ENCODE measurements at regions not wholly inside any gene's neighbourhood (a gene's known extent, or its start where the extent isn't known, plus 50 kb on each side); places are given as distances from the start of the nearest gene placed in this dataset.

GRCh38 chr5:159385536-159385935, 55.2 kb upstream of the IL12B start:
- DNase-seq = no peak

GRCh38 chr5:159386028-159386711, 55.9 kb upstream of the IL12B start:
- DNase-seq = no peak

DNA sequence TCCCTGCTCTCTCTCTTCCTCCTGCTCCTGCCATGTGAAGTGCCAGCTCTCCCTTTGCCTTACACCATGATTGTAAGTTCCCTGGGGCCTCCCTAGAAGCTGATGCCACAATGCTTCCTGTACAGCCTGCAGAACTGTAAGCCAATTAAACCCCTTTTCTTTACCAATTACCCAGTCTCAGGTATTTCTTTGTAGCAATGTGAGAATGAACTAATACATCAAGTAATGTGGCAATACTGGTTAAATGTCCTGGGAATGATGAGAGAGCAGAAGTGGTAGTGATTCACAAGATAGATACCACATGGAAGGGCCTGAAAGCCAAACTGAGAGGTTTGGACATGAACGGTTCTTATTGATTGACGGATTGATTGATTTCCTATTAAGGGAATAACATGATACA, 62.6 kb upstream of the IL12B start:
- DNase-seq = no peak

DNA sequence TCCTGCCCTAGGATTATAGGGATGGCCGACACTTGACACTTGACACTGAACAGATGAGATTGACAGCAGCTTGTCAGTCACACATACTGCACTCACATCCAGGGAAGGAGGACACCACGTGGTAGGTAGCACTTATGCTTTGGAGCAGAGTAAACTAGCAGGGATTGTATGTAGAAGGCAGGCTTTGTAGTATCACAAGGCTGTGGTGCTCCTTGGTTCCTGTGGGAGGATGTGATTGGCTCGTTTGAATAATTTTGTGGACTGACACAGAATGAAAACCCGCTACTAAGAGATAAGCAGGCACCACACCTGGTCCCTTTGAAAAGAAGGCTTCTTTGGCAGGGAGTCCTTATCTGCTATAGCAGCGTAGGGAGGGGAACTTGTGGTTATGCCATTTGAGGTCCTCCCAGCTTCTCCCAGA, 63.6 kb upstream of the IL12B start:
- DNase-seq = no peak

DNA sequence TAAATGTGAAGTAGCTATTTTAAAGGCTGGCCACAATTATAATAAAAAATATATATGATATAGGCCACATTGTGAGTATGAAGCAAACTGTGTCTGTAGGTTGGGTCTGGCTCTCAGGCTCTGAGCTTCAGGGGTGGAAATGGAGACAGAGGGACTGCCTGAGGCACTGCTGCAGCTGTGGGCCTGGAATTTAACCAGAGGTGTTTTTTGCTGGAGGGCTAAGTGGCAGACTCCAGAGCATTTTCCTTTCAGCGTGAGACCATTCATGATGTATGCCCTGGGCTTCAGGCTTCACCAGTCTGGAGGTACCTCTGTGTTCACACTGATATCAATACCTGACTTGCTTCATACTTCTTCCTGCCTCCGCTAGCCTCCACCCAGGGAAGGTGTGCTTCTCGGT, 64.9 kb upstream of the IL12B start:
- no peak for DNase-seq

- DNase-seq = no peak
These were observed 68.6 kb upstream of the IL12B start for GRCh38 chr5:159398936-159399335.

GRCh38 chr5:159400476-159400875, 70.2 kb upstream of the IL12B start:
- no peak for DNase-seq

DNA sequence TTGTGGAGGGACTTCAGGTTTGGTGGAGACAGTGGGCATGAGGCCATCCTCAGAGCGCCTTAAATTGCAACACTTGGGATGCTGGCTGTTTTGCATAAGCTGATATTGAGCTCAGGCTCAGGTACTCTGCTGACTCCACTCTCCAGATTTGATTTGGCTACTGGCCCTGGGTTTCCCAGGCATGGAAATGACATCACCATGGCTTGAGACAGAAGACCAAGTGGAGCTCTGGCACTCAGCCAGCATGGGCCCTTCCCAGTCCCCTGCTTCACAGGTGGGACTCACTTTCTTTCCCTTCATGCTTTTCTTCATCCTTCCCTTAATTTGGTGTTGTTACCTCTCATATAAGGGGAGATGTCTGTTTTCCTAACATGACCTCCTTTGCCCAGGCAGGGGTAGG, 72.0 kb upstream of the IL12B start:
- no peak for DNase-seq

DNA sequence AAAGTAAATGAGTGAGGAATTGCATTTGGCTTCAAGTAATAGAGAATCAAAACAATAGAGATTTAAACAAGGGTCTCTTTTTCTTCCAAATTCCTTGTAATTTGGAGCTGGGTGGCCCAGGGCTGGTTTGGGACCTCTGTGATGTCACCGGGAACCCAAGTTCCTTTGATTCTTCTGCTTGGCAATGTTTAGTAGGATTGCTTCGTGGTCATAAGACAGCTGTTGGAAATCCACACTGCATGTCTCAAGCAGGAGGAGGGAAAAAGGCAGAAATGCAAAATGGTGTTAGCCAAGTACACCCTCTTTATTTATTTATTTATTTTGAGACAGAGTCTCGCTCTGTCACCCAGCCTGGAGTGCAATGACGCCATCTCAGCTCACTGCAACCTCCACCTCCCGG, 72.6 kb upstream of the IL12B start:
- no peak for DNase-seq

GRCh38 chr5:159403906-159404681, 73.8 kb upstream of the IL12B start:
- no peak for DNase-seq

GRCh38 chr5:159405611-159406031, 75.3 kb upstream of the IL12B start:
- DNase-seq = no peak

GRCh38 chr5:159406571-159406970, 76.3 kb upstream of the IL12B start:
- DNase-seq = no peak

DNA sequence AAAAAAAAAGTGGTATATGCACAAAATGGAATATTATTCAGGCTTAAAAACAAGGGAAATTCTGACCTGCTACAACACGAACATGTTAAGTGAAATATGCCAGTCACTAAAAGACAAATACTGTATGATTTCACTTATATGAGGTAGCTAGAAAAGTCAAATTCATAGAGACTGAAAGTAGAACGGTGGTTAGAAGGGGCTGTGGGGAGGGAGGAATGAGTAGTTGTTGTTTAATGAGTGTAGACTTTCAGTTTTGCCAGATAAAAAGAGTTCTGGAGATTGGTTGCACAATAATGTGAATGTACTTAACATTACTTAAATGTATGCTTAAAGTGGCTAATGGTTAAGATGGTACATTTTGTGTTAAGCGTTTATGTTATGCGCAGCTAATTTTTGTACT, 79.5 kb upstream of the IL12B start:
- DNase-seq = no peak

DNA sequence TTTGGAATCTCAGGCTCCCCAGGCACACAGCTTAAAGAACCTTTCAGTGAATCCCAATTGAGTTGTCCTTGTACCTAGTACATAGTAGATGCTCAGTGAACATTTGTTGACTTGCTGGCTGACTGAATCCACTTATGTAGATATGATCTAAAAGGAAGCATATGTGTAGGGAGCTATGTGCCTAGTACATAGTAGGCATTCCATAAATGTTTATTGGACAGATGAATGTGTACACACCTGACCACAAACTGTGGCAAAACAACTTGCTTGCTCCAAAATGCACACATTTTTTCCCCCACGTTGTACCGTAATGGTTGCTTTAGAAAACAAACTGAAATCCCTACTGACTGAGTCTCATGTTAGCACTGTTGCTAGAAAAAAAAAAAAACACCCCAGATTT, 80.2 kb upstream of the IL12B start:
- no peak for DNase-seq

DNA sequence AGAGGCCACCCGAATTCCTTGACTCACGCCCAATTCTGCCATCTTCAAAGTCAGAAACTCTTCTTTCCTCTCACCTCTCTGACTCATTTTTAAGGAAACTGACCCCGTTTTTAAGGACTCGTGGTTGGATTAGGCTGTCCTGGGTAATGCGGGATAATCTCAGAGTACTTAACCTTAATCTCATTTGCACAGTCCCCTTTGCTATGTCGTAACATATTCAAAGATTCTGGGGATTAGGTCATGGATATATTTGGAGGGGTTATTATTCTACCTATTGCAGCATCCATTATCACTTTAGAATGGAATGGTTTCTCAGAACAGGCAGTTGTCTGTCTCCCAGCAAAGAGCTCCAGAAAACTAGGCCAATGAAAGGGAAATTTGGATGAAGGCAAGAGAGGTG, 80.8 kb upstream of the IL12B start:
- DNase-seq = no peak

DNA sequence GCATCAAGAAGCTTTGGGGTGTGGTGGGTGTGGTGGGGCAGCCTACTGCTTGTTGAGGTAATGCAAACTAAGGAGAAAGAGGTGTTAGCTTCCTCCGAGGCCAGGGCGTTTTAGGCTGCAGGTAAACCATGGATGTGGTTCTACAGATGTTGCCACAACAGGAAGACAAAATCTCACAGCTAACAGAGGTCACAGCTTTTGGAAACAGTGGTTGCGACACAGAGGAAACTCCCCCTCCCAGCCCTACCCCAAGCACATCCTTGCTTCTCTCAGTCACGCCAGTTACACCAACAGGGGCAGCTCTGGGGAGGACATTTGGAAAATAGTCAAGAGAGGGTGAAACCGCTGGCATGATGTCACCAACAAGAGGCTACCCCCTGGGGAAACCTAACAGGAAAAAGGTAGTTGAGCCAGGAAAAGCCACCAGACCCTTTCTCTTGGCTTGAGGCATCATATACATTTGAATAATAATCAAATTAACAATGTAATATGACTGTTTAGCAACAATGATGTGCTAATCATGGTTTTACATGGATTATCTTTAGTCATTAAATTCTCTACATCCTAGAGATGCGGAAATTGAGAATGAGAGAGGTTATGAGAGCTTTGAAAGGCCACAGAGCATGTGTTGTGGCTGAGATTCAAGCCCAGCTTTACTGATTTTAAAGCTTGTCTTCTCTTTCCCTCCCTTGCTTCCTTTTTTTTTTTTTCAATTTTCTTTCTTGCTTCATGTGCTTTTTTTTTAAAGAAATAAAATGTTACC, 82.2 kb upstream of the IL12B start:
- no peak for DNase-seq

DNA sequence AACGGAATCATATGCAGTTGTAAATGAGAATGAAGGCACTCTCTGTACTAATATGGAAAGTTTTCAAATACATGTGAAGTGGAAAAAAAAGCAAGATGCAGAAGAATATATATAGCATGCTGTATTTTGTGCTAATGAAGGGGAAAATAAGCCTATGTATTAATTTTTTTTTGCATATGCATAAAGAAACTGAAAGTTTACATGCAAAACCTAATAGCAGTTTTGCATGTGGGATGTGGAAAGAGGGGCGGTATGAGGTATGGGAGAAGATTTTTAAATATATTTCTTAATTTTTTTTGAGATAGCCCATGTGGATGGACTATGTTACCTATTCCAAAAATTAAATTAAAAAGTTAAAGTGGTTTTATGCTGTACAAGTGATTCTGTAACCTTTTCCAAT, 83.7 kb upstream of the IL12B start:
- DNase-seq = no peak

GRCh38 chr5:159415301-159415937, 85.1 kb upstream of the IL12B start:
- DNase-seq = no peak

- DNase-seq = no peak
These were observed 86.2 kb upstream of the IL12B start for GRCh38 chr5:159416438-159416837.

GRCh38 chr5:159417170-159417569, 86.9 kb upstream of the IL12B start:
- DNase-seq = no peak

DNA sequence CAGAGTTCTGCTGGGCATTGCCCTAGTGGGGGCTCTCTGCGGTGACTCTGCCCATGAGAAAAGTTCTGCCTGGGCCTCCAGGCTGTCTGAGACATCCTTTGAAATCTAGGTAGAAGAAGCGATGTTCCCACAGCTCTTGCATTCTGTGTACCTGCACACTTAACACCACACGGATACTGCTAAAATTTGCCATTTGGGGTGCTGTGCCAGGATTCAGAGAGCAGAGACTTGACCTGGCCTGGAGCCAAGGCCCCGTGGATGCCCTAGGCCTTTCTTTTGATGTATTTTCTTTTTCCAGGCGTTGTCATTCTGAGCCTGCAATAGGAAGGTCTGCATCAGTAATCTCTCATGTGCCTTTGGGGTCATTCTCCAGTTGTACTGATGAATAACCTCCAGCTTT, 89.3 kb upstream of the IL12B start:
- no peak for DNase-seq

DNA sequence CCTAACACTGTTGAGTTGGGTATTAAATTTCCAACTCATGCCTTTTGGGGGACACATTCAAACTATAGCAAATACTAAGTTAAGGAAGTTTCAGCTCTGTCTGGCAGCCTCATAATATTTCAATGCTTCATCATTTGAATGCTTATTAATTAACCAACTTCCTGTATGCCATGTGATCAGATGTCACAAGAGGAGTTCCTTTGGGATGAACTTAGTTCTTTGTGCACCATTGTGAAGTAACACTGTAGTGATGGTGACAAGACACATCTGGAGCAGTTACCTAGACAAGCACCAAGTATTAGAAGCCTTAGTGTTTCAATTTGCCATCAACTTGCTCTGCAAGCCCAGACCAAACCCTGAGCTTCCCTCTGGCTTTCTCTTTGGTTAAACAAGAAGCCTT, 90.7 kb upstream of the IL12B start:
- no peak for DNase-seq

GRCh38 chr5:159422361-159422760, 92.1 kb upstream of the IL12B start:
- no peak for DNase-seq
